DLD1 (cell line): ENCODE measurements at regions not wholly inside any gene's neighbourhood (a gene's known extent, or its start where the extent isn't known, plus 50 kb on each side); places are given as distances from the start of the nearest gene placed in this dataset.
"Not testable (repeated sequence)": the region's sequence is repeated elsewhere in the genome, so short reads cannot be mapped to it uniquely, and the experiment has no call there.

ENCODE experiments used
- in situ Hi-C: cut with HindIII; loops from 2 replicates; pipeline ENCODE4 v1.10.0; 2017; ENCODE audit warnings: low sequenced_read_pairs

GRCh38 chr6:126945812-126946360 lies 172.6 kb upstream of the RSPO3 start:
- in situ Hi-C loops = no loop called here

- in situ Hi-C loops = no loop called here
These were observed 171.4 kb upstream of the RSPO3 start for GRCh38 chr6:126947070-126947469.

- in situ Hi-C loops = no loop called here
These were observed 168.7 kb upstream of the RSPO3 start for GRCh38 chr6:126949786-126950185.

- in situ Hi-C loops = no loop called here
These were observed 162.8 kb upstream of the RSPO3 start for GRCh38 chr6:126955621-126956020.

GRCh38 chr6:126957721-126958120 lies 160.8 kb upstream of the RSPO3 start:
- in situ Hi-C loops = no loop called here

- in situ Hi-C loops = no loop called here
These were observed 158.7 kb upstream of the RSPO3 start for GRCh38 chr6:126959765-126960164.

- in situ Hi-C loops = no loop called here
These were observed 155.2 kb upstream of the RSPO3 start for GRCh38 chr6:126963077-126963809.

- in situ Hi-C loops = no loop called here
These were observed 151.0 kb upstream of the RSPO3 start for GRCh38 chr6:126967296-126968005.

- in situ Hi-C loops = no loop called here
These were observed 142.1 kb upstream of the RSPO3 start for GRCh38 chr6:126976253-126976797.

GRCh38 chr6:126983779-126984178 lies 134.7 kb upstream of the RSPO3 start:
- in situ Hi-C loops = no loop called here

GRCh38 chr6:126988125-126988524 lies 130.3 kb upstream of the RSPO3 start:
- in situ Hi-C loops = not testable (repeated sequence)

GRCh38 chr6:127000631-127001030 lies 117.8 kb upstream of the RSPO3 start:
- in situ Hi-C loops = no loop called here

GRCh38 chr6:127013865-127014264 lies 104.6 kb upstream of the RSPO3 start:
- in situ Hi-C loops = no loop called here

- in situ Hi-C loops = no loop called here
These were observed 102.6 kb upstream of the RSPO3 start for GRCh38 chr6:127015858-127016257.

- in situ Hi-C loops = no loop called here
These were observed 98.6 kb upstream of the RSPO3 start for GRCh38 chr6:127019828-127020227.

- in situ Hi-C loops = no loop called here
These were observed 96.2 kb upstream of the RSPO3 start for GRCh38 chr6:127022302-127022701.

GRCh38 chr6:127023001-127023778 lies 95.3 kb upstream of the RSPO3 start:
- in situ Hi-C loops = no loop called here

GRCh38 chr6:127026247-127026646 lies 92.2 kb upstream of the RSPO3 start:
- in situ Hi-C loops = no loop called here

GRCh38 chr6:127030111-127030510 lies 88.4 kb upstream of the RSPO3 start:
- in situ Hi-C loops = no loop called here

- in situ Hi-C loops = no loop called here
These were observed 87.6 kb upstream of the RSPO3 start for GRCh38 chr6:127030836-127031235.

GRCh38 chr6:127031511-127031910 lies 87.0 kb upstream of the RSPO3 start:
- in situ Hi-C loops = no loop called here
